HEK293 (cell line): ENCODE measurements at regions not wholly inside any gene's neighbourhood (a gene's known extent, or its start where the extent isn't known, plus 50 kb on each side); places are given as distances from the start of the nearest gene placed in this dataset.

Source experiments
- BCL6B ChIP-seq: fragments of 450-650 bp; formaldehyde crosslinking; IDR thresholded peaks from 2 replicates; pipeline ENCODE4 v1.5.1; 2017; ENCODE audit warnings: missing biosample characterization, missing genetic modification characterization
- HOXD13 ChIP-seq: sonication (generic); formaldehyde crosslinking; IDR thresholded peaks from 2 replicates; pipeline ENCODE4 v1.8.0; 2022; ENCODE audit warnings: missing genetic modification reagents, borderline replicate concordance
- PRDM10 ChIP-seq: fragments of 450-650 bp; formaldehyde crosslinking; IDR thresholded peaks from 2 replicates; pipeline ENCODE4 v1.5.1; 2016; ENCODE audit warnings: missing biosample characterization, missing genetic modification characterization
- SALL2 ChIP-seq: fragments of 450-650 bp; formaldehyde crosslinking; IDR thresholded peaks from 2 replicates; pipeline ENCODE4 v1.5.0; 2017; ENCODE audit warnings: missing biosample characterization, mild to moderate bottlenecking, missing genetic modification characterization, borderline replicate concordance
- SP3 ChIP-seq: fragments of 450-650 bp; formaldehyde crosslinking; IDR thresholded peaks from 2 replicates; pipeline ENCODE4 v1.5.1; 2016; ENCODE audit warnings: missing biosample characterization, missing genetic modification characterization
- ZFP41 ChIP-seq: fragments of 450-650 bp; formaldehyde crosslinking; IDR thresholded peaks from 2 replicates; pipeline ENCODE4 v1.5.1; 2016; ENCODE audit warnings: missing biosample characterization, missing genetic modification characterization, borderline replicate concordance
- ZIC2 ChIP-seq: fragments of 450-650 bp; formaldehyde crosslinking; IDR thresholded peaks from 2 replicates; pipeline ENCODE4 v1.5.1; 2016; ENCODE audit warnings: missing biosample characterization, missing genetic modification characterization
- ZNF18 ChIP-seq: fragments of 450-650 bp; formaldehyde crosslinking; IDR thresholded peaks from 2 replicates; pipeline ENCODE4 v1.5.1; 2016; ENCODE audit warnings: missing biosample characterization, missing genetic modification characterization
- ZNF2 ChIP-seq: fragments of 450-650 bp; formaldehyde crosslinking; IDR thresholded peaks from 2 replicates; pipeline ENCODE4 v1.5.1; 2016; ENCODE audit warnings: missing biosample characterization, missing genetic modification characterization
- ZNF391 ChIP-seq: fragments of 450-650 bp; formaldehyde crosslinking; IDR thresholded peaks from 2 replicates; pipeline ENCODE4 v1.5.1; 2016; ENCODE audit warnings: low read depth, missing biosample characterization, missing genetic modification characterization, borderline replicate concordance
- ZNF423 ChIP-seq: fragments of 450-650 bp; formaldehyde crosslinking; IDR thresholded peaks from 2 replicates; pipeline ENCODE4 v1.5.1; 2016; ENCODE audit warnings: missing biosample characterization, missing genetic modification characterization
- ZNF449 ChIP-seq: fragments of 450-650 bp; formaldehyde crosslinking; IDR thresholded peaks from 2 replicates; pipeline ENCODE4 v1.5.1; 2017; ENCODE audit warnings: missing biosample characterization, mild to moderate bottlenecking, missing genetic modification characterization, moderate library complexity
- ZNF521 ChIP-seq: fragments of 450-650 bp; formaldehyde crosslinking; IDR thresholded peaks from 2 replicates; pipeline ENCODE4 v1.5.1; 2017; ENCODE audit warnings: missing biosample characterization, mild to moderate bottlenecking, missing genetic modification characterization
- ZNF600 ChIP-seq: fragments of 450-650 bp; formaldehyde crosslinking; IDR thresholded peaks from 2 replicates; pipeline ENCODE4 v1.5.1; 2016; ENCODE audit warnings: missing biosample characterization, missing genetic modification characterization
- ZNF610 ChIP-seq: fragments of 450-650 bp; formaldehyde crosslinking; IDR thresholded peaks from 2 replicates; pipeline ENCODE4 v1.5.1; 2016; ENCODE audit warnings: missing biosample characterization, missing genetic modification characterization, borderline replicate concordance
- ZNF843 ChIP-seq: fragments of 450-650 bp; formaldehyde crosslinking; IDR thresholded peaks from 2 replicates; pipeline ENCODE4 v1.5.1; 2016; ENCODE audit warnings: missing biosample characterization, missing genetic modification characterization
- ZSCAN18 ChIP-seq: fragments of 450-650 bp; formaldehyde crosslinking; IDR thresholded peaks from 2 replicates; pipeline ENCODE4 v1.5.1; 2016; ENCODE audit warnings: missing biosample characterization, missing genetic modification characterization
- ZXDB ChIP-seq: fragments of 450-650 bp; formaldehyde crosslinking; IDR thresholded peaks from 2 replicates; pipeline ENCODE4 v1.5.1; 2016; ENCODE audit warnings: missing biosample characterization, missing genetic modification characterization
- TF ChIP-seq, protein P1 (sequence below): sonication (generic); formaldehyde crosslinking; IDR thresholded peaks from 2 replicates; pipeline ENCODE4 v1.8.1; 2022; ENCODE audit warnings: mild to moderate bottlenecking, moderate library complexity, missing genetic modification reagents
- TF ChIP-seq, protein P2 (sequence below): fragments of 450-650 bp; formaldehyde crosslinking; IDR thresholded peaks from 2 replicates; pipeline ENCODE4 v1.5.1; 2016; ENCODE audit warnings: missing biosample characterization, missing genetic modification characterization
- TF ChIP-seq, protein P3 (sequence below): fragments of 450-650 bp; formaldehyde crosslinking; IDR thresholded peaks from 2 replicates; pipeline ENCODE4; 2016; ENCODE audit warnings: missing biosample characterization, missing genetic modification characterization
- TF ChIP-seq, protein P4 (sequence below): fragments of 450-650 bp; formaldehyde crosslinking; IDR thresholded peaks from 2 replicates; pipeline ENCODE4 v1.5.1; 2016; ENCODE audit warnings: missing biosample characterization, missing genetic modification characterization, low read depth

DNA sequence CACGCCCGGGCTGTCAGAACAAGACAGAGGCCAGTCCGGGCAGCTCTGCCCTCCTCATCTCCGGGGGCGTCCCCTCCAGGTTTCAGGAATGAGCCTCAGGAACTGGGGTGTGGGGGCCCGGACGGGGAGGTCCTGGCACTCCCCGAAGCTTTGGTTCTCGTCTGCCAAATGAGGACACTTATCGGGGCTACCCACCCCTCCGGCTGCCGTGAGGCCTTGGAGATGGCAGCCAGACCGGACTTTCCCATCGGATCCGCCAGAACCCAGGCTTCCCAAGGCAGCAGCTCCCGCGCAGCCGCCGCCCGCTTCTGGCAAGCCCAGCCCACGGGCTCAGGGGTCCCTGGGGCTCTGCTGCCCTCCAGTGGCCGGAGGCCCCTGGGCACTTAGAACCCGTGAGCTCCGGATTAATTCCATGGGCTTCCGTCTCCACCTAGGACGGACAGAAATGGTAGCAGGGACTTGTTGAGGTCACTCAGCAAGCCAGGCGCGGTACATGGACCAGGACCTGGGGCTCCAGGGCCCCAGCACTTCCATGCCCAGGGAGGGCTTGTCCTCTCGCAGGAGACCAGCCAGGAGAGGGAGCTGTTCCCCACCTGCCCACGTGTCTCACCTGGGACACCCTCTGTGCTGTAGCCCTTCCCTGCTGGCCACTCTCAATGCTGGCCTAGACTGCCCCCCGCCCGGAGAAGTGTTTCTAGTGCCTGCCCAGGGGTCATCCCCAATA, 89.4 kb downstream of the LINGO1 start (continued):
- TF ChIP-seq ZXDB (peak; percentile 78), ZNF843 (tag by site-specific recombination) (peak; percentile 54), ZNF600 (tag by site-specific recombination) (peak; percentile 81), ZNF423 (tag by site-specific recombination) (no peak), BCL6B (tag by site-specific recombination) (no peak), ZNF449 (peak; percentile 65; the same call in 1 of the 2 replicates), ZIC2 (tag by site-specific recombination) (0 out of 2 replicates have a peak, but pooled peaks have one; percentile 7), HOXD13 (no peak), ZNF610 (tag by site-specific recombination) (0 out of 2 replicates have a peak, but pooled peaks have one; percentile 15), ZNF391 (tag by site-specific recombination) (0 out of 2 replicates have a peak, but pooled peaks have one; percentile 20), ZNF2 (tag by site-specific recombination) (peak; percentile 77), PRDM10 (tag by site-specific recombination) (peak; percentile 75), SP3 (tag by site-specific recombination) (peak; percentile 20; the same call in 1 of the 2 replicates), ZNF18 (no peak), SALL2 (tag by site-specific recombination) (no peak), ZSCAN18 (tag by site-specific recombination) (no peak), ZFP41 (tag by site-specific recombination) (no peak), ZNF521 (tag by site-specific recombination) (no peak)
- TF ChIP-seq, protein P1, sequence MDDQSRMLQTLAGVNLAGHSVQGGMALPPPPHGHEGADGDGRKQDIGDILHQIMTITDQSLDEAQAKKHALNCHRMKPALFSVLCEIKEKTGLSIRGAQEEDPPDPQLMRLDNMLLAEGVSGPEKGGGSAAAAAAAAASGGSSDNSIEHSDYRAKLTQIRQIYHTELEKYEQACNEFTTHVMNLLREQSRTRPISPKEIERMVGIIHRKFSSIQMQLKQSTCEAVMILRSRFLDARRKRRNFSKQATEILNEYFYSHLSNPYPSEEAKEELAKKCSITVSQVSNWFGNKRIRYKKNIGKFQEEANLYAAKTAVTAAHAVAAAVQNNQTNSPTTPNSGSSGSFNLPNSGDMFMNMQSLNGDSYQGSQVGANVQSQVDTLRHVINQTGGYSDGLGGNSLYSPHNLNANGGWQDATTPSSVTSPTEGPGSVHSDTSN (CRISPR knock-in tag), result peak; percentile 7; the same call in 1 of the 2 replicates
- TF ChIP-seq, protein P2, sequence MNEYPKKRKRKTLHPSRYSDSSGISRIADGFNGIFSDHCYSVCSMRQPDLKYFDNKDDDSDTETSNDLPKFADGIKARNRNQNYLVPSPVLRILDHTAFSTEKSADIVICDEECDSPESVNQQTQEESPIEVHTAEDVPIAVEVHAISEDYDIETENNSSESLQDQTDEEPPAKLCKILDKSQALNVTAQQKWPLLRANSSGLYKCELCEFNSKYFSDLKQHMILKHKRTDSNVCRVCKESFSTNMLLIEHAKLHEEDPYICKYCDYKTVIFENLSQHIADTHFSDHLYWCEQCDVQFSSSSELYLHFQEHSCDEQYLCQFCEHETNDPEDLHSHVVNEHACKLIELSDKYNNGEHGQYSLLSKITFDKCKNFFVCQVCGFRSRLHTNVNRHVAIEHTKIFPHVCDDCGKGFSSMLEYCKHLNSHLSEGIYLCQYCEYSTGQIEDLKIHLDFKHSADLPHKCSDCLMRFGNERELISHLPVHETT (tag by site-specific recombination), result no peak
- TF ChIP-seq, protein P3, sequence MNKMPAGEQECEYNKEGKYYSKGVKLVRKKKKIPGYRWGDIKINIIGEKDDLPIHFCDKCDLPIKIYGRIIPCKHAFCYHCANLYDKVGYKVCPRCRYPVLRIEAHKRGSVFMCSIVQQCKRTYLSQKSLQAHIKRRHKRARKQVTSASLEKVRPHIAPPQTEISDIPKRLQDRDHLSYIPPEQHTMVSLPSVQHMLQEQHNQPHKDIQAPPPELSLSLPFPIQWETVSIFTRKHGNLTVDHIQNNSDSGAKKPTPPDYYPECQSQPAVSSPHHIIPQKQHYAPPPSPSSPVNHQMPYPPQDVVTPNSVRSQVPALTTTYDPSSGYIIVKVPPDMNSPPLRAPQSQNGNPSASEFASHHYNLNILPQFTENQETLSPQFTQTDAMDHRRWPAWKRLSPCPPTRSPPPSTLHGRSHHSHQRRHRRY, result no peak
- TF ChIP-seq, protein P4, sequence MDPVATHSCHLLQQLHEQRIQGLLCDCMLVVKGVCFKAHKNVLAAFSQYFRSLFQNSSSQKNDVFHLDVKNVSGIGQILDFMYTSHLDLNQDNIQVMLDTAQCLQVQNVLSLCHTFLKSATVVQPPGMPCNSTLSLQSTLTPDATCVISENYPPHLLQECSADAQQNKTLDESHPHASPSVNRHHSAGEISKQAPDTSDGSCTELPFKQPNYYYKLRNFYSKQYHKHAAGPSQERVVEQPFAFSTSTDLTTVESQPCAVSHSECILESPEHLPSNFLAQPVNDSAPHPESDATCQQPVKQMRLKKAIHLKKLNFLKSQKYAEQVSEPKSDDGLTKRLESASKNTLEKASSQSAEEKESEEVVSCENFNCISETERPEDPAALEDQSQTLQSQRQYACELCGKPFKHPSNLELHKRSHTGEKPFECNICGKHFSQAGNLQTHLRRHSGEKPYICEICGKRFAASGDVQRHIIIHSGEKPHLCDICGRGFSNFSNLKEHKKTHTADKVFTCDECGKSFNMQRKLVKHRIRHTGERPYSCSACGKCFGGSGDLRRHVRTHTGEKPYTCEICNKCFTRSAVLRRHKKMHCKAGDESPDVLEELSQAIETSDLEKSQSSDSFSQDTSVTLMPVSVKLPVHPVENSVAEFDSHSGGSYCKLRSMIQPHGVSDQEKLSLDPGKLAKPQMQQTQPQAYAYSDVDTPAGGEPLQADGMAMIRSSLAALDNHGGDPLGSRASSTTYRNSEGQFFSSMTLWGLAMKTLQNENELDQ (tag by site-specific recombination), result no peak
